A549 (cell line): ENCODE measurements at regions not wholly inside any gene's neighbourhood (a gene's known extent, or its start where the extent isn't known, plus 50 kb on each side); places are given as distances from the start of the nearest gene placed in this dataset.
A peak's percentile ranks its signal among the peaks of the same experiment; 100 is the strongest.

Source experiments
- ATAC-seq, 2 experiments: fragments of 200-7000 bp in 1 of 2; fragments of >200 bp in 1 of 2; cut with Nextera tagmentation in 1 of 2; cut with Tn5 transposase in 1 of 2; 3 replicates each; pipeline versions ENCODE4 v1.8.0 to v1.9.1; 2018 to 2020; ENCODE audit warnings: mild to moderate bottlenecking in 1 of 2, moderate library complexity in 1 of 2
- CTCF ChIA-PET: fragments of 300-600 bp; sonication (Branson Sonifier 250); formaldehyde crosslinking; extraction: SDS; loops from one replicate; lab custom pipeline; 2021; ENCODE audit warnings: antibody characterized with exemption, inconsistent platforms; lab: Yijun Ruan, JAX
- POLR2A ChIA-PET: fragments of 350-600 bp; formaldehyde crosslinking; extraction: SDS; loops from one replicate; lab custom pipeline; 2021; ENCODE audit warnings: antibody characterized with exemption, inconsistent platforms; lab: Yijun Ruan, JAX
- DNase-seq, 2 experiments: peaks; one replicate each; pipeline versions ENCODE4 v3.0.0 to v3.0.0-alpha.2; 2011 to 2016; ENCODE audit warnings: low read depth in 1 of 2, low spot score in 1 of 2
- FAIRE-seq: peaks from 2 replicates; lab custom pipeline; 2011; peaks lifted over from hg19 to GRCh38; lab: Jason Lieb, UNC
- H3K27ac ChIP-seq, 2 experiments: fragments of >200 bp; sonication (Bioruptor Twin); formaldehyde crosslinking; 3 replicates each; pipeline ENCODE4 v1.5.1; 2016 to 2017
- H3K4me1 ChIP-seq: fragments of >200 bp; sonication (Bioruptor Twin); formaldehyde crosslinking; 3 replicates; pipeline ENCODE4 v1.6.1; 2016
- H3K4me2 ChIP-seq: fragments of >200 bp; sonication (Bioruptor Twin); formaldehyde crosslinking; 3 replicates; pipeline ENCODE4 v1.6.1; 2016
- H3K4me3 ChIP-seq: fragments of >200 bp; sonication (Bioruptor Twin); formaldehyde crosslinking; 3 replicates; pipeline ENCODE4 v1.5.1; 2016
- H3K9me3 ChIP-seq: fragments of >200 bp; sonication (Bioruptor Twin); formaldehyde crosslinking; 3 replicates; pipeline ENCODE4 v1.6.1; 2016
- BHLHE40 ChIP-seq: IDR thresholded peaks from 2 replicates; pipeline ENCODE4 v1.6.1; 2012; ENCODE audit warnings: low read depth, low read length, inconsistent platforms
- CBX2 ChIP-seq: fragments of 200-600 bp; sonication (generic); IDR thresholded peaks from 2 replicates; pipeline ENCODE4 v1.6.1; 2016; ENCODE audit warnings: low read depth, mild to moderate bottlenecking, borderline replicate concordance
- CBX8 ChIP-seq: fragments of 200-600 bp; sonication (generic); IDR thresholded peaks from 2 replicates; pipeline ENCODE4 v1.6.1; 2016
- CEBPB ChIP-seq, 2 experiments: fragments of >200 bp in 1 of 2; sonication (Bioruptor Twin) in 1 of 2; formaldehyde crosslinking in 1 of 2; IDR thresholded peaks; 2 replicates each; pipeline ENCODE4 v1.6.1; 2012 to 2016
- CHD4 ChIP-seq: fragments of 200-600 bp; sonication (generic); IDR thresholded peaks from 2 replicates; pipeline ENCODE4 v1.6.1; 2016; ENCODE audit warnings: antibody characterized with exemption, mild to moderate bottlenecking, borderline replicate concordance
- EHF ChIP-seq: fragments of 250-450 bp; sonication (Bioruptor Pico); IDR thresholded peaks from 2 replicates; pipeline ENCODE4 v1.5.0; 2020; ENCODE audit warnings: mild to moderate bottlenecking
- EP300 ChIP-seq, 2 experiments: fragments of >200 bp; sonication (Bioruptor Twin); formaldehyde crosslinking; IDR thresholded peaks; 2 replicates in 1 of 2; 3 replicates in 1 of 2; pipeline ENCODE4 v1.6.1; 2016 to 2017
- ESRRA ChIP-seq: fragments of 150-350 bp; IDR thresholded peaks from 2 replicates; pipeline ENCODE4 v1.6.1; 2014; ENCODE audit warnings: mild to moderate bottlenecking, low read length, borderline replicate concordance
- FOSB ChIP-seq: fragments of 250-450 bp; sonication (Bioruptor Pico); IDR thresholded peaks from 2 replicates; pipeline ENCODE4 v1.5.0; 2020; ENCODE audit warnings: mild to moderate bottlenecking, moderate library complexity
- FOXS1 ChIP-seq: fragments of 250-450 bp; sonication (Bioruptor Pico); IDR thresholded peaks from 2 replicates; pipeline ENCODE4 v1.5.0; 2020; ENCODE audit warnings: mild to moderate bottlenecking, moderate library complexity
- HOXA7 ChIP-seq: fragments of 250-450 bp; sonication (Bioruptor Pico); IDR thresholded peaks from 2 replicates; pipeline ENCODE4 v1.5.0; 2020; ENCODE audit warnings: mild to moderate bottlenecking, moderate library complexity
- HOXB13 ChIP-seq: fragments of 250-450 bp; sonication (Bioruptor Pico); IDR thresholded peaks from 2 replicates; pipeline ENCODE4 v1.5.0; 2020; ENCODE audit warnings: low read depth, mild to moderate bottlenecking, moderate library complexity
- JUN ChIP-seq, 2 experiments: fragments of >200 bp; sonication (Bioruptor Twin); formaldehyde crosslinking; IDR thresholded peaks; 2 replicates in 1 of 2; 3 replicates in 1 of 2; pipeline ENCODE4 v1.6.1; 2016 to 2017
- MAFK ChIP-seq: fragments of 450-650 bp; IDR thresholded peaks from 2 replicates; pipeline ENCODE4 v1.6.1; 2014; ENCODE audit not compliant: partially characterized antibody
- MAZ ChIP-seq: fragments of 150-350 bp; IDR thresholded peaks from 2 replicates; pipeline ENCODE4 v1.6.1; 2014; ENCODE audit warnings: antibody characterized with exemption, low read depth, low read length, borderline replicate concordance
- MYC ChIP-seq: IDR thresholded peaks from 2 replicates; pipeline ENCODE4 v1.6.1; 2012; ENCODE audit warnings: mild to moderate bottlenecking, inconsistent platforms, low read length, improper control_type of control experiment, borderline replicate concordance
- NFE2L2 ChIP-seq: fragments of 150-350 bp; conservative IDR thresholded peaks from 2 replicates; pipeline ENCODE4 v1.6.1; 2014; ENCODE audit warnings: low read length
- NR3C1 ChIP-seq: fragments of >200 bp; sonication (Bioruptor Twin); formaldehyde crosslinking; IDR thresholded peaks from 3 replicates; pipeline ENCODE4 v1.6.1; 2017
- PHF8 ChIP-seq: fragments of 200-600 bp; sonication (generic); IDR thresholded peaks from 2 replicates; pipeline ENCODE4 v1.6.1; 2016; ENCODE audit warnings: low read depth, mild to moderate bottlenecking, antibody characterized with exemption, moderate library complexity, borderline replicate concordance
- POLR2A ChIP-seq: IDR thresholded peaks from 2 replicates; pipeline ENCODE4 v1.6.1; 2012; ENCODE audit warnings: mild to moderate bottlenecking, low read length
- RAD21 ChIP-seq, 2 experiments: fragments of >200 bp in 1 of 2; sonication (Bioruptor Twin) in 1 of 2; formaldehyde crosslinking in 1 of 2; IDR thresholded peaks in 1 of 2; conservative IDR thresholded peaks in 1 of 2; 2 replicates in 1 of 2; 3 replicates in 1 of 2; pipeline ENCODE4 v1.6.1; 2012 to 2018; ENCODE audit warnings: inconsistent platforms in 1 of 2
- RARB ChIP-seq: fragments of 250-450 bp; sonication (Bioruptor Pico); IDR thresholded peaks from 2 replicates; pipeline ENCODE4 v1.8.0; 2021; ENCODE audit warnings: mild to moderate bottlenecking, moderate library complexity
- RNF2 ChIP-seq: fragments of 200-600 bp; sonication (generic); IDR thresholded peaks from 2 replicates; pipeline ENCODE4 v1.6.1; 2016; ENCODE audit warnings: low read depth, mild to moderate bottlenecking, antibody characterized with exemption, moderate library complexity, borderline replicate concordance
- SMC3 ChIP-seq: fragments of >200 bp; sonication (Bioruptor Twin); formaldehyde crosslinking; IDR thresholded peaks from 3 replicates; pipeline ENCODE4 v1.6.1; 2018; ENCODE audit warnings: inconsistent platforms
- ZNF302 ChIP-seq: fragments of 250-450 bp; sonication (Bioruptor Pico); IDR thresholded peaks from 2 replicates; pipeline ENCODE4 v1.9.0; 2021; ENCODE audit warnings: inconsistent platforms, mild to moderate bottlenecking, moderate library complexity
- WGBS: methylation state at CpG from one replicate; pipeline ENCODE4 v1.1.6; 2017; ENCODE audit errors: missing lambda C conversion rate; 5-methylcytosine and 5-hydroxymethylcytosine counted together
- TF ChIP-seq, protein P1 (sequence below): fragments of 250-450 bp; sonication (Bioruptor Pico); IDR thresholded peaks from 2 replicates; pipeline ENCODE4 v1.5.0; 2021; ENCODE audit warnings: mild to moderate bottlenecking, moderate library complexity, borderline replicate concordance
- TF ChIP-seq, protein P2 (sequence below): IDR thresholded peaks from 2 replicates; pipeline ENCODE4 v1.6.1; 2012
- TF ChIP-seq, protein P3 (sequence below): IDR thresholded peaks from 2 replicates; pipeline ENCODE4 v1.6.1; 2012

DNA sequence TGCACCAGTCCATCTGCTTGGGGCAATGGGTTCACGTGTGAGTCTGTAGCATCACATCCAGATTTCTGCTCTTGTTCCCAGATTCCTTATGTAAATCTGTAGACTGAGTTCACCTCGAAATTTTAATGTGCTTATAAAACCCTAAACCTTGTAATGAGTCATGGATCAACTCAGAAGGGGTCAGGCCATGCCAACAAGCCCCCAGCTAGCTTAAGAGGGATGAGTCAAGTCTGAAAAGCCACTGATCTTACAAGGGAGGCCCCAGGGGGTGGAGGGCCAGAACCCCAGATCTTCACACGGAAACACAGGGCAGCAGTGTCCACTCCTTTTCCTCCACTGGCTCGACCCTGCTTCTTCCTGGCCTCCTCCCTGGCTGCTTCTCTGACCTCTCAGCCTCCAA lies 399.1 kb upstream of the CDH5 start:
- Histone ChIP-seq H3K4me1 (no peaks in the 10 kb centered on the region), H3K27ac (no peak overlapping the region), H3K4me3 (no peak overlapping the region), H3K9me3 (no peaks in the 10 kb centered on the region), H3K4me2 (no peak overlapping the region)
- TF ChIP-seq FOXS1 (CRISPR knock-in tag) (no peak), CHD4 (no peak), NFE2L2 (no peak), MAFK (no peak), CBX8 (no peak), HOXA7 (CRISPR knock-in tag) (no peak), MYC (no peak), RARB (CRISPR knock-in tag) (no peak), EHF (no peak), POLR2A (no peak), FOSB (CRISPR knock-in tag) (no peak), CBX2 (no peak)
- CTCF ChIA-PET: no interaction called here
- POLR2A ChIA-PET: no interaction called here
- WGBS: 14% methylated on average over 4 of the region's 4 CpGs
- DNase-seq (no peak), FAIRE-seq (no peak), ATAC-seq (no peak)

DNA sequence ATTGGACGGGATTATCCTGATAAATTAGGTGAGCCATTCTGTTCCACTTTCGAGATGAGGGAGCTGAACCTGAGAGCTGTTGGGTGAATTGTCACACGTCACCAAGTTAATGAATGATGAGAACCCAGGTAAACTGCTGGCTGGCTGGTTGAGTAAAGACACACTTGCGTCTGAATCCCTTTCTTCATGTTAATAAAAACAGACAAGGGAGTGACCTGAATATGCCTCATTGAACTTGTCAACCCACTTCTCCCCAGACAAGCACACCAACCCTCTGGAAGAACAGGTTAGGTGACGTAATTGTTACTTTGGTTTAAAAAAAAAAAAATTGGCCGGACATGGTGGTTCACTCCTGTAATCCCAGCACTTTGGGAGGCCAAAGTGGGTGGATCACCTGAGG lies 400.9 kb upstream of the CDH5 start:
- ChIA-PET CTCF (no interaction called here), POLR2A (no interaction called here)
- Histone ChIP-seq H3K9me3 (no peaks in the 10 kb centered on the region), H3K4me3 (no peak overlapping the region), H3K27ac (no peak overlapping the region), H3K4me2 (no peak overlapping the region)
- WGBS: 8% methylated on average over 6 of the region's 6 CpGs
- FAIRE-seq (no peak), DNase-seq (peak in 1 of 2 experiments; percentile 29), ATAC-seq (no peak)
- TF ChIP-seq RNF2 (no peak), MAZ (no peak), POLR2A (no peak)
- TF ChIP-seq, protein P1, sequence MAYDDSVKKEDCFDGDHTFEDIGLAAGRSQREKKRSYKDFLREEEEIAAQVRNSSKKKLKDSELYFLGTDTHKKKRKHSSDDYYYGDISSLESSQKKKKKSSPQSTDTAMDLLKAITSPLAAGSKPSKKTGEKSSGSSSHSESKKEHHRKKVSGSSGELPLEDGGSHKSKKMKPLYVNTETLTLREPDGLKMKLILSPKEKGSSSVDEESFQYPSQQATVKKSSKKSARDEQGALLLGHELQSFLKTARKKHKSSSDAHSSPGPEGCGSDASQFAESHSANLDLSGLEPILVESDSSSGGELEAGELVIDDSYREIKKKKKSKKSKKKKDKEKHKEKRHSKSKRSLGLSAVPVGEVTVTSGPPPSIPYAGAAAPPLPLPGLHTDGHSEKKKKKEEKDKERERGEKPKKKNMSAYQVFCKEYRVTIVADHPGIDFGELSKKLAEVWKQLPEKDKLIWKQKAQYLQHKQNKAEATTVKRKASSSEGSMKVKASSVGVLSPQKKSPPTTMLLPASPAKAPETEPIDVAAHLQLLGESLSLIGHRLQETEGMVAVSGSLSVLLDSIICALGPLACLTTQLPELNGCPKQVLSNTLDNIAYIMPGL (CRISPR knock-in tag): no peak
- TF ChIP-seq, all 56 proteins: peak for 0
- no peaks in the 10 kb centered on the region for H3K4me1 ChIP-seq

DNA sequence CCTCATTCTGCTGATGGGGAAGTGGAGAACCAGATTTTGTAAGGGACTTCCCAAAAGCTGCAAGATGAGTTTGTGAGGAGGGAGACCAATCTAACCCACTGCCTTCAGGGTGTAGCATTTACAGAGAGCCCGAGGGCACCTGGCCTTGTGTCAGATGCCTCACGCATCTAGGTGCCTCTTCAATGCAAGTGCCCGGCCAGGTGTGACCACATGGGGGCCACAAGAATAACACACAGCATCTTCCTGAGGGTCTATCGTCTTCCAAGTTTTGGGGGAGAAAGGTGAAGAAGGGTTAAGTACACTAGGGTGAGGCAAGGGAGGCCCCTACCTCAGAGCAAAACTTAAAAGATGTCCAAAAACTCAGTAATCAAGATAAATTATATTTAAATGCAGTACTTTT lies 401.7 kb upstream of the CDH5 start:
- DNase-seq (no peak), ATAC-seq (no peak), FAIRE-seq (no peak)
- no peak overlapping the region for H3K4me2 ChIP-seq
- WGBS: 40% methylated on average over 4 of the region's 4 CpGs
- no peak overlapping the region for H3K27ac ChIP-seq
- H3K4me1 ChIP-seq: no peaks in the 10 kb centered on the region
- POLR2A ChIA-PET: no interaction called here
- no peak overlapping the region for H3K4me3 ChIP-seq
- CTCF ChIA-PET: interaction anchor here (0.6 kb wide), 1 partner anchor 57 kb away, joined by 5 read pairs; no protein-coding TSS in a partner anchor
- TF ChIP-seq RAD21 (conservative IDR thresholded peaks at IDR 0.05 in 1 of 2, IDR thresholded peaks at IDR 0.05 in 1 of 2) (no peak), HOXB13 (CRISPR knock-in tag) (no peak), PHF8 (no peak), CHD4 (no peak)
- no peaks in the 10 kb centered on the region for H3K9me3 ChIP-seq

DNA sequence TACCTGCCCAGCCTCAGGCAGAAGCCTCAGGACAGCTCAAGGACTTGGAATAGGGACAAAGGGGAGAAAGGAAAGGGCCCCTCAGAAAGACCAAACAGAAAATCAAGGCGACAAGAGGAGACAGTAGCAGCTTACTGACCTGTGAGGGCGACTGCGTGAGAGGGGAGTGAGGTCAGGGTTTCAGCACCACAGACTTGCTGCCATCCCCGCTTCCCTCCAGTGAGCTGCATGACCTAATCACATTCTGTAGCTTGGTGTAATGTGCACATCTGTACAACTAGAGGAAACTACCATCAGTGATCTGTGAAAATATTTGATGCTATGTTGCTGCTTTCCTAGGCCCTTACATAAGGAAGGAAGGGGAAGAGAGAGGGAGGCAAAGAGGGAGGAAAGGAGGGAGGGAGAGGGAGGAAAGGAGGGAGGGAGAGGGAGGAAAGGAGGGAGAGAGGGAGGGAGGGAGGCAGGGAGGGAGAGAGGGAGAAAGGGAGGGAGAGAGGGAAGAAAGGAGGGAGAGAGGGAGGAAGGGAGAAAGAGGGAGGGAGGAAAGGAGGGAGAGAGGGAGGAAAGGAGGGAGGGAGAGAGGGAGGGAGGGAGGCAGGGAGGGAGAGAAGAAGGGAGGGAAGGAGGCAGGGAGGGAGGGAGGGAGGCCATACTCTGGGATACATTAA lies 404.9 kb upstream of the CDH5 start:
- ChIA-PET POLR2A (no interaction called here), CTCF (no interaction called here)
- WGBS: 8% methylated on average over 4 of the region's 4 CpGs
- ATAC-seq (0 out of 6 replicates have a peak, but pooled peaks of 1 of the 2 experiments have one; percentile 11), FAIRE-seq (no peak), DNase-seq (no peak)
- no peak overlapping the region for H3K4me2 ChIP-seq
- no peaks in the 10 kb centered on the region for H3K4me1 ChIP-seq
- H3K4me3 ChIP-seq: no peak overlapping the region
- TF ChIP-seq, protein P2, sequence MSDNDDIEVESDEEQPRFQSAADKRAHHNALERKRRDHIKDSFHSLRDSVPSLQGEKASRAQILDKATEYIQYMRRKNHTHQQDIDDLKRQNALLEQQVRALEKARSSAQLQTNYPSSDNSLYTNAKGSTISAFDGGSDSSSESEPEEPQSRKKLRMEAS: no peak
- TF ChIP-seq EP300 (IDR thresholded peaks at IDR 0.05): no peak
- no peak for TF ChIP-seq FOSB (CRISPR knock-in tag)
- TF ChIP-seq CEBPB (IDR thresholded peaks at IDR 0.05): no peak
- TF ChIP-seq SMC3: no peak
- TF ChIP-seq, protein P3, sequence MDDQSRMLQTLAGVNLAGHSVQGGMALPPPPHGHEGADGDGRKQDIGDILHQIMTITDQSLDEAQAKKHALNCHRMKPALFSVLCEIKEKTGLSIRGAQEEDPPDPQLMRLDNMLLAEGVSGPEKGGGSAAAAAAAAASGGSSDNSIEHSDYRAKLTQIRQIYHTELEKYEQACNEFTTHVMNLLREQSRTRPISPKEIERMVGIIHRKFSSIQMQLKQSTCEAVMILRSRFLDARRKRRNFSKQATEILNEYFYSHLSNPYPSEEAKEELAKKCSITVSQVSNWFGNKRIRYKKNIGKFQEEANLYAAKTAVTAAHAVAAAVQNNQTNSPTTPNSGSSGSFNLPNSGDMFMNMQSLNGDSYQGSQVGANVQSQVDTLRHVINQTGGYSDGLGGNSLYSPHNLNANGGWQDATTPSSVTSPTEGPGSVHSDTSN: no peak
- TF ChIP-seq ESRRA: no peak
- no peak for TF ChIP-seq EHF
- no peak for TF ChIP-seq BHLHE40
- TF ChIP-seq NR3C1: no peak
- no peak for TF ChIP-seq ZNF302 (CRISPR knock-in tag)
- no peak for TF ChIP-seq JUN (IDR thresholded peaks at IDR 0.05)
- H3K9me3 ChIP-seq: no peaks in the 10 kb centered on the region
- H3K27ac ChIP-seq: no peak overlapping the region
